HG03139 (cell line): ENCODE measurements at regions not wholly inside any gene's neighbourhood (a gene's known extent, or its start where the extent isn't known, plus 50 kb on each side); places are given as distances from the start of the nearest gene placed in this dataset.
A peak's percentile ranks its signal among the peaks of the same experiment; 100 is the strongest.

Experiments
- ATAC-seq: cut with Tn5 transposase; IDR thresholded peaks from one replicate; pipeline ENCODE4 v1.9.1; 2021; ENCODE audit not compliant: unreplicated experiment

- ATAC-seq: peak; percentile 94
These were observed 51.1 kb upstream of the EED start for GRCh38 chr11:86193297-86194095.

DNA sequence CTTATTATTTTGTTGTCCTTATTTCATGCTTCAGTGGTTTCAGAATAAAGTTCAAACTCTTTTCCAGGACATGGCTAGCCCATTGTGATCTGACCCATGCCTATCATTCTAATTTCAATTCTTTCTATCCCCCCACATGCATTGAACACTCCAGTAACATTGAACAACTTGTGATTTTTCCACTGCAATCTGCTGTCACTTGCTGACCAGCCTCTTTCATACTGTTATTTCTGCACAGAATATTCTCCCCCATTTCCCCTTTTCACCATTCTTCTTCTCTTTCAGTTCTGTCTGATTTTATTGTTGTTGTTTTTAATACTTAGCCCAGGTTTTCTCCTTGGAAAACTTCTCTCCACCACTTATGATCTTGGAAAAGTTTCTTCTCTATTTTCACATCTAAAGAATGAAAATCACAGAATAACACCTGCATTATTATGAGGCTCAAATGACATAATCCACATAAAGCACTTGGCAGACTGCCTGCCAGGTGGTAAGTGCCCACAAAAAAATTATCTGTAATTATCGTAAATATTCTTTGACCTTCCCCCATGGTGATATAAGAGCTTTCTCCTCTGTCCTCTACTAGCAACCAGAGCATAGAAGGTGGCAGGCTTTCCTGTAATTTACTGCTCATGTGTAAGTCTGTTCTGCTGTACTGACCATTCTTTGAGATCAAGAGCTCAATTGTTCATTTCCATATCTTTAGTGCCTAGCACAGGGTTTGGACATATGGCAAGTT lies 51.9 kb upstream of the EED start:
- no peak for ATAC-seq

DNA sequence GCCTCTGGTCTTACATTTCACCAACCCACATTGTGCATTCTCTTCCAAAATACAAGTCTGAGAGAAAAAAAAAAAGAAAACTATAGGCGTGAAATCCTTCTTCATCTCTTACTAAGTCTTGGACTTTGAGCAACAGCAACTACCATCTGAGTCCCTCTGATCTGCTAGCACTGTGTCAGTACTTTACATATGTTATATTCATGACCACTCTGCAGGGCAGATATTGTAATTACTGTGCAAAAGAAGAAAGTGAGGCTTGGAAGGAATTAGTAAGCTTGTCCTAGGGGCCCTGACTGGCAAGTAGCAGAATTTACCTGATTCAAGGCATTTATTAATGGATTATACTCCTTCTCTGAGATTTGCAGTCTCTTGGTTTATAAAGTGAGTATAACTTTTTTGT lies 52.7 kb upstream of the EED start:
- ATAC-seq: no peak

DNA sequence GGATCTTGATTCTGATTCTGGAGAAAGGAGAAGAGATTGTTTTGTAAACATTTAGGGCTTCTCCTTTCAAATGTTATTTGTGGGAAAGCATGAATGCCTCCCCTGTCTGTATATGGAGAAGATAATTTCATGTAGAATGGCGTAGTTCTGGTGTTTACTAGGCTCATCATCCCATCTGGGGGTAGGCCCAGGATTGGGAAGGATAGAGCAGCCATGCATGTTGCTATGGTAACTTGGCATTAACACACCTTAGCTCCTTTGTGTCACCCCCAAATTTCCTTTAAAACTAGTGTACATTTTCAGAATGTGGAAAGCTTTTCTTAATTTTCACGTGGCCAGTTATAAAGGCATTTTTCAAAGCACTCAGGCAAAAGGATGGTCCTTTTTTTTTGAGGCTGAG lies 57.5 kb upstream of the EED start:
- ATAC-seq: no peak

DNA sequence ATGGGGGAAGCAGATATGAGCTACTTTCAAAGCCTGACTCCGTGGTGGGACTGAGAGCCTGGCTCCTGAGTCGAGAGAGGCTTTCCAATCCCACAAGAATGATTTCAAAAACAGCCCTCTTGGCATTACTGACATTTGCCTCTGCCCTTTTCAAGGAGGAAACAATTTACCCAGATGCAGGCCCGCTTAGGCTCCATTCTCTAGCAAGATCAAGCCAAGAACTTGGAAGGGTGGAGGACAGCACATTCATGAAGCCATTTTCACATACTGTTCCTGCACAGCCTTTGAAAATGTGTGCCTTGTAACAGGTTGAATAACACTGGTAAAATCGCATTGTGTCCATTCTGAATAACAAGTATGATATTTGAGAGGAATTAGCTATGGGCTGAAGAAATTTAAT lies 58.2 kb upstream of the EED start:
- ATAC-seq: no peak

DNA sequence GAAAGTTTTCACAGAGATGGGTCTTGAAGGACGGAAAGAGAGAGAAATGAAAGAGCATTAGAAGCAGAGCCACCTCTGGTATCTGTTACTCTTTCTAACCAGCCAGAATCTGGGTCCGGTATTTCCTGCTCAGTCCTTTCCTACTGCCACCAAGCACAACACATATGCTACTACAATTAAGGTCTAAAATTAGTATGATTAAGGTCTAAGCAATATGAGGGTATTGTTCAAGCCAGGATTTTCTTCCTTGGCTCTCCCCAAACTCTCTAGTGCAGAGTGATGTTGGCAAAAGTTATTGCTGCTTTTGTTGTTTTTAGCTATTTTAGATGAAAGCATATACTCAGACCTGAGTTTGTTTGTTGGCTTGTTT lies 59.2 kb upstream of the EED start:
- ATAC-seq: no peak

DNA sequence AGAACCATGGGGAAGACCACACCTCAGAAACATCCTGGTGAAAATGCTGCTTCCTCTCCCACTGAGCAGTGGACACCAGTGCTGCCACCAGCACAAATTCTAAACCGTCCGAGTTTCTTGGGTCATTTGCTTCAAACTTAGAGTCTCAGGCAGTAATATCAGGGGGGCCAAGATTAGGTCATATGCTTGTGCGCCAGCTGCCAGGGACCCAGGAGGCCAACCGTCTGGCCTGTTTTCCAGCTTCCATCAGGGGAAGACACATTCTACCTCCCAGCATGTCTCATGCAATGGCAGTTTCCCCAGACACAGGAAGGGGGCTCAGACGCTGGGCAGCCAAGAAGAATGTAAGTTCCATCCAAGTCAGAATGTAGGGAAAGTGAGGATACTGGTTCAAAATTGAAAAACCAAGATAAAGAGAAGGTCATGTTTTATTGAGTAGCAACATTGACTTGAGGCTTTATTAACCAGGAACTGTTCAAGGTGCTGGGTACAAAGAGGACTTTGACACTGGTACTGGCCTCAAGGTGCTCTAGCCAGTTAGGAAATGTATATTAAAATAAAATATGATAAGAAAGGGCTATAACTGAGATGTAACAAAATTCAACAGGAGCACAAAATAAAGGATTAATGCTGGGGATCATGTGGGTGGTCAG lies 59.7 kb upstream of the EED start:
- no peak for ATAC-seq

- ATAC-seq: no peak
These were observed 60.9 kb upstream of the EED start for GRCh38 chr11:86183694-86184093.

GRCh38 chr11:86182976-86183584 lies 61.5 kb upstream of the EED start:
- ATAC-seq: peak; percentile 78

DNA sequence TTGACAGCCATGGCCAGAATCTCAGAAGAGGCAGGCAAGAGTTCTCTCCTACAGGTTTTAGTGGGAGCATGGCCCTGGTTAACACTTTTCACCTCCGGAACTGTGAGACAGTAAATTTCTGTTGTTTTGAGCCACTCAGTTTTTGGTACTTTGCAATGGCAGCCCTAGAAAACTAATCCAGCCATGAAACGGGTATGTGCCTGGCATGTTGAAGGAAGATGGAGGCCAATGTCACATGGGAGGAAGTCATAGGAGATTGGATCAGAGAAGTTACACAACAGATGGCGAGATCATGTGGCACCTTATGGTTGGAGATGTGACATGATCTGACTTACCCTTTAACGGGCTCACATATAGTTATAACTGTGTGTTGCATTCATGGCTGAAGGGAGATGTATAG lies 63.2 kb upstream of the EED start:
- no peak for ATAC-seq

GRCh38 chr11:86180851-86181250 lies 63.7 kb upstream of the EED start:
- no peak for ATAC-seq

DNA sequence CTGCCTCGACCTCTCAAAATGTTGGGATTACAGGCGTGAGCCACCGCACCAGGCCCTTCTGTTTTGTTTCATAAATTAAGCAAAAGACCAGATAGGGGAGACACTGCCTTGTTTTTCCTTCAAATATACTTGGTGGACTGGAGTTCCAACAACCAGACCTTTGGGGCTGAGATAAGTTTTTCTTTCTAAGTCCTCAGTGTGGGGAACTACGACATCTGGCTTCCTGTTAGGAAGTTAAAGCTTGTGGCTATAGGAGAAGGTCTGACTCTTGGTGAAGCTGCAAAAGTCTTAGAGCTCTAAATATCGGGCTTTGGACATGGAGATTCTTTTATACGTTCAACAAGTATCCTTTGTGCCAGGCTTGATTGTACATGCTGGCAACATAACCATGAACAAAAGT lies 64.1 kb upstream of the EED start:
- no peak for ATAC-seq

GRCh38 chr11:86179646-86180064 lies 64.9 kb upstream of the EED start:
- ATAC-seq: no peak

DNA sequence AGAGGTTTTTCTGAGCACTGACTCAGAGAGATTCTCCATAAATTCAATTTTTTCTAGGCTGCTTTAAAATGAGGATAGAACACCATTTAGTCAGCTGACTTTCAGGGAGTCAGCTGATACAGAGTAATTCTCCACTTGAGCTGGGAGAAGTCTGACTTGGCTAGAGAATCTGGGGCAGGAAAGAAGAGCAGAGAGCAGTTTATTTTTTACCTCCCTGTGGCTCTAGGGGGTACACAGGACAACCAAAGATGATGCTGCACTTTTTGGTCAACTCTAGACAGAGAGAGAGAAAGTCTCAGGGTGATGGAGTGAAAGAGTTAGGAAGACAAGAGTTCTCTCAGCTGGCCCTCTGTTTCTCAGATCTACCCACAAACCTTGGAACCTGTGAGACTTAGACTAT lies 67.3 kb upstream of the EED start:
- no peak for ATAC-seq

GRCh38 chr11:86176165-86176884 lies 68.2 kb upstream of the EED start:
- peak; percentile 60 for ATAC-seq

DNA sequence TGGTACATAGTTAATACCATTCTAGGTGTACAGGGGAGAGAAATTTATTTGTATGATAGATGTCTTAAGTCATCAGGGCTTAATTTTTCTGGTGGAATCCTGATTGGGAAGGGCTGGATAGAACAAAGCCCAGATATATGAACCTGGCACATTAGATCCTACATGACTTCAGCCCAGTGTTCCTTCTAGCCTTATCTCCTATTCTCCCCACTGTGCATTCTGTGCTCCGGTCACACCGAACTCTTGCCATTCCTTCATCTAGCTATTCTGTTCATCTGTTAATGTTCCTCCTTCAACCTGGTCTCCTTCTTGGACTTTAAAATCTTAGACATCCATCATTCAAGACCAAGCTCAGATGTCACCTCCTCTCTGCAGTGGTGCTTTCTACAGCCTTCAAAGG lies 68.9 kb upstream of the EED start:
- ATAC-seq: no peak

DNA sequence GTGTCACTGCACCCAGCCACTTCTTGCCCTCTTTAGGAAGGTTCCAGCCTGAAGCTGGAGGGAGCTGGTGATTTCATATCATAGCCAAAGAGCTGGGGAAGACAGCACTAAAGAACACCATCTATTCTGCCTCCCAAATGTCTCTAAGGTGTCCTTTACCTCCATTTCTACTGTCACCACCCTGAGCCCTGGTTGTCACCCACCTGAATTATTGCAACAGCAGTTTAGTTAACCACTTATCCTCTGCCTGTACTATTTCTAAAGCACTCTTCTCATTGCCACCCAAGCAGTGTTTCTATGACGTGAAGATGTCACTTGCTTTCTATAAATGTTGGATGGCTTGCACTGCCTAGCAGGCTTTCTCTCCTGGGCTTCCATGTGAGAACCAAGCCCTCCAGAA lies 69.4 kb upstream of the EED start:
- ATAC-seq: no peak

- ATAC-seq: no peak
These were observed 70.2 kb upstream of the EED start for GRCh38 chr11:86174101-86175046.

- ATAC-seq: no peak
These were observed 71.7 kb upstream of the EED start for GRCh38 chr11:86172894-86173293.

GRCh38 chr11:86171627-86172026 lies 72.9 kb upstream of the EED start:
- ATAC-seq: no peak
